KMS-11 (cell line): ENCODE measurements at regions not wholly inside any gene's neighbourhood (a gene's known extent, or its start where the extent isn't known, plus 50 kb on each side); places are given as distances from the start of the nearest gene placed in this dataset.
A peak's percentile ranks its signal among the peaks of the same experiment; 100 is the strongest.

Experiments
- H2AFZ ChIP-seq: fragments of 200-600 bp; sonication (generic); 2 replicates; pipeline ENCODE4 v1.6.1; 2016; ENCODE audit warnings: antibody characterized with exemption, mixed run types, low read depth
- H3K27ac ChIP-seq: fragments of 200-600 bp; sonication (generic); 2 replicates; pipeline ENCODE4 v1.6.1; 2016; ENCODE audit warnings: mild to moderate bottlenecking, mixed run types
- H3K27me3 ChIP-seq: fragments of 200-600 bp; sonication (generic); 2 replicates; pipeline ENCODE4 v1.6.1; 2017; ENCODE audit warnings: mild to moderate bottlenecking, low read depth, mixed run types, moderate library complexity; ENCODE audit not compliant: insufficient read depth
- H3K36me3 ChIP-seq: fragments of 200-600 bp; sonication (generic); 2 replicates; pipeline ENCODE4 v1.6.1; 2017; ENCODE audit warnings: mild to moderate bottlenecking, mixed run types; ENCODE audit not compliant: insufficient read depth
- H3K4me1 ChIP-seq: fragments of 200-600 bp; sonication (generic); 2 replicates; pipeline ENCODE4 v1.6.1; 2016; ENCODE audit warnings: mild to moderate bottlenecking, low read depth, mixed run types; ENCODE audit not compliant: poor library complexity, severe bottlenecking
- H3K4me2 ChIP-seq: fragments of 200-600 bp; sonication (generic); 2 replicates; pipeline ENCODE4 v1.7.0; 2016; ENCODE audit warnings: mild to moderate bottlenecking, mixed run types
- H3K4me3 ChIP-seq: fragments of 200-600 bp; sonication (generic); IDR thresholded peaks from 2 replicates; pipeline ENCODE4 v1.6.1; 2017; ENCODE audit warnings: low read depth, low read length, mixed read lengths; ENCODE audit not compliant: insufficient read depth
- H3K79me2 ChIP-seq: fragments of 200-600 bp; sonication (generic); 2 replicates; pipeline ENCODE4 v1.6.1; 2016; ENCODE audit warnings: low read depth, mixed run types; ENCODE audit not compliant: insufficient read depth
- H3K9ac ChIP-seq: fragments of 200-600 bp; sonication (generic); 2 replicates; pipeline ENCODE4 v1.6.1; 2016; ENCODE audit warnings: mild to moderate bottlenecking, mixed run types
- H4K20me1 ChIP-seq: fragments of 200-600 bp; sonication (generic); 2 replicates; pipeline ENCODE4 v1.6.1; 2016; ENCODE audit warnings: mild to moderate bottlenecking, mixed run types; ENCODE audit not compliant: insufficient read depth
- TF ChIP-seq, protein P1 (sequence below): fragments of 200-600 bp; sonication (generic); conservative IDR thresholded peaks from 2 replicates; pipeline ENCODE4 v1.6.1; 2017; ENCODE audit warnings: low read depth, mild to moderate bottlenecking, antibody characterized with exemption, low read length, moderate library complexity, mixed read lengths

DNA sequence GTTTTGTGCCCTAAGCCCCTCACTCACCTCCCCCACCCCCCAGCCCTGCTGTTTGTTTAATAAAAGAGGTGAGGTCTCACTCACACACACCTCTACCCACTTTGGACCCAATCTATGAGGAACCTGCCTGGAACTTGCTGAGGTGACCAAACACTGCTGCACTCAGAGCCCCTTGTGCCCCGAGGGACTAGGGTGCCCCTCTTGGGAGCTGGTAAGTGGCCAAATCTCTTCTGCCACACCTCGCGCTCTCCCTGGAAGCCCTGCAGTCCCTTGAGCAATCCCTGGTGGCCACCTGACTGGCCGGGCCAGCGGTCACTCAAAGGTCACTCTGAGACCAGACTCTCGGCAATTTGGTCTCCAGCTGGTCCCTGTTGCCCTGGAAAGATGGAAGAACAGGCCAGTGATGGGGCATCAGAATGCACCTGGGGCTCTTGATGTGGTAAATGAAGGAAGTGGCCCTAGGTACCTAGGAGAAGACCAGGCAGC is 157.2 kb downstream of the MED10 start:
- H3K4me2 ChIP-seq = peak overlapping the region; percentile 92
- peak overlapping the region; percentile 62 for H2AFZ ChIP-seq
- H3K9ac ChIP-seq = peak overlapping the region; percentile 76; the same call in 1 of the 2 replicates
- H3K27ac ChIP-seq = peak overlapping the region; percentile 100
- H3K27me3 ChIP-seq = no peaks in the 10 kb centered on the region
- peaks cover 51% of the 10 kb centered on the region for H3K4me1 ChIP-seq
- H3K36me3 ChIP-seq = no peaks in the 10 kb centered on the region
- H3K4me3 ChIP-seq = no peak overlapping the region
- H4K20me1 ChIP-seq = no peaks in the 10 kb centered on the region
- H3K79me2 ChIP-seq = no peaks in the 10 kb centered on the region
- TF ChIP-seq, protein P1, sequence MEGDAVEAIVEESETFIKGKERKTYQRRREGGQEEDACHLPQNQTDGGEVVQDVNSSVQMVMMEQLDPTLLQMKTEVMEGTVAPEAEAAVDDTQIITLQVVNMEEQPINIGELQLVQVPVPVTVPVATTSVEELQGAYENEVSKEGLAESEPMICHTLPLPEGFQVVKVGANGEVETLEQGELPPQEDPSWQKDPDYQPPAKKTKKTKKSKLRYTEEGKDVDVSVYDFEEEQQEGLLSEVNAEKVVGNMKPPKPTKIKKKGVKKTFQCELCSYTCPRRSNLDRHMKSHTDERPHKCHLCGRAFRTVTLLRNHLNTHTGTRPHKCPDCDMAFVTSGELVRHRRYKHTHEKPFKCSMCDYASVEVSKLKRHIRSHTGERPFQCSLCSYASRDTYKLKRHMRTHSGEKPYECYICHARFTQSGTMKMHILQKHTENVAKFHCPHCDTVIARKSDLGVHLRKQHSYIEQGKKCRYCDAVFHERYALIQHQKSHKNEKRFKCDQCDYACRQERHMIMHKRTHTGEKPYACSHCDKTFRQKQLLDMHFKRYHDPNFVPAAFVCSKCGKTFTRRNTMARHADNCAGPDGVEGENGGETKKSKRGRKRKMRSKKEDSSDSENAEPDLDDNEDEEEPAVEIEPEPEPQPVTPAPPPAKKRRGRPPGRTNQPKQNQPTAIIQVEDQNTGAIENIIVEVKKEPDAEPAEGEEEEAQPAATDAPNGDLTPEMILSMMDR = no peak

DNA sequence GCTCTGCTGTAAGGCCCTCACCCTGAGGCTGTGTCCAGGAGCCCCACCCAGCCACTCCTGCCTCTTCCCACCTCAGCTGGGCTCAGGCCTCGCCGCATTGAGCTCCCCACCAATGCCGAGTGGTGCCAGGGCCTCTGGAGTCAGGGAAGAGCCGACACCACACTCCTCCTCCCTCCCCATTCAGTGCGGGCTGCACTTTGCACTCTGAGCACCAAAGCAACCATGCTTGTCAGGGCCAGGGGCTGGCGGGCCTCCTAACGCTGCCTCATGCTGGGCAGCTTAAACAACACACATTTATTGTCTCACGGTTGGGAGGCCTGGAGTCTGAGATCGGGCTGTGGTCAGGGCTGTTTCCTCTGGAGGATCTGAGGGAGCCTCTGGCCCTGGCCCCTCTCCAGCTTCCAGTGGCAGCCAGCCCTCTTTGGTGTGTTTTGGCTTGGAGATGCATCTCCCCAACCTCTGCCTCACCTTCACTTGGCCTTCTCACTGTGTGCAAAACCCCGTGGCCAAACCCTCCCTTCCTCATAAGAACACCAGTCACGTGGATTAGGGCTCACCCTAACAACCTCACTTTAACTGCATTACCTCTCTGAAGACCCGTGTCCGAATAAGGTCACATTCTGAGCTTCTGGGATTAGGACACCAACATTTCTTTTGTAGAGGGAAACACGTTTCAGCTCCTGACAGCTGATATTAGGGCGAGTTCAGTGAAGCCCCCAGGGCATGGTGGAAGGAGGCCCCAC is 157.8 kb downstream of the MED10 start:
- Histone ChIP-seq H3K27me3 (no peaks in the 10 kb centered on the region), H3K4me2 (peak overlapping the region; percentile 92; the same call in 1 of the 2 replicates), H3K9ac (no peak overlapping the region; the same call in 1 of the 2 replicates), H3K79me2 (no peaks in the 10 kb centered on the region), H3K27ac (peak overlapping the region; percentile 100), H3K36me3 (no peaks in the 10 kb centered on the region), H2AFZ (peak overlapping the region; percentile 12; the same call in 1 of the 2 replicates), H3K4me1 (peaks cover 51% of the 10 kb centered on the region), H3K4me3 (no peak overlapping the region), H4K20me1 (no peaks in the 10 kb centered on the region)
- TF ChIP-seq, protein P1 = no peak

DNA sequence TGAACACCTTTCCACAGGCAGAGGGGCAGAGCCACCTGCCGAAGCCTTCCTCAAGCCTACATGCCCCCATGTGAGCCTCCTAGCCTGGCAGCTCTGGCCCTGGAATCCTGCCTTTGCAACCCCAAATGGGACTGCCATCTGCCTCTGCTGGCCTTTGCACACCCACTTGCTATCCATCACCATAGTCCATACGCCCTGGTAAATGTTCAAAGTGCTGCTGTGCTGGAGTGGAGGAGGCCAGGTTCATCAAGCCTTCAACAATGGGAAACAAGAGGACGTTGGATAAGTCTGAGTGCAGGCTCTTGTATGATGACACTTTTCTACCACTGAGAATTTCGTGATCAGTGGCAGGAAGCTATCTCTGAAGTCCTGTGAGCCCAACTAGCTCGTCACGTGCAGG is 159.8 kb downstream of the MED10 start:
- no peaks in the 10 kb centered on the region for H4K20me1 ChIP-seq
- no peaks in the 10 kb centered on the region for H3K27me3 ChIP-seq
- no peaks in the 10 kb centered on the region for H3K36me3 ChIP-seq
- H3K79me2 ChIP-seq = no peaks in the 10 kb centered on the region
- no peak overlapping the region for H3K4me3 ChIP-seq
- no peak overlapping the region for H3K9ac ChIP-seq
- no peak overlapping the region for H2AFZ ChIP-seq
- H3K27ac ChIP-seq = no peak overlapping the region
- H3K4me2 ChIP-seq = no peak overlapping the region
- TF ChIP-seq, protein P1 = no peak
- peaks cover 40% of the 10 kb centered on the region for H3K4me1 ChIP-seq

DNA sequence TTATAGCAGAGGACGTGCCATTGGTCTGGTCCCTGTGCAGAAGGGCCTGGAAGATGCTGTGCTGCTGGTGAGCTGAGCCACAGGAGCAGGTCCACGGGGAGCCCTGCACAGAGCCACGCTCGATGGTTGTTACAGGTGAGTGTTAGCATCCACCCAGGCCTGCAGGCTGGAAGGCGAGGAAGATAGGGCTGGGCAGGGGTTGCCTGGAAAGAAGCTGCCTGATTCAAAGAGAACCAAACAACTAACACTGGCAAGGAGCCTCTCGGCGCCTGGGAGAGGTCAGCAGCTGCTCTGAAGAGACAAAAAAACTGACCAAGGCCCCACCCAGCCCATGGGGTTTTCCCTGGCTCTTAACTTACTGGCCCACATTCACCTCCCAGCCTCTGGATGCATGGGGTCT is 160.2 kb downstream of the MED10 start:
- no peaks in the 10 kb centered on the region for H3K79me2 ChIP-seq
- peaks cover 36% of the 10 kb centered on the region for H3K4me1 ChIP-seq
- no peak overlapping the region for H2AFZ ChIP-seq
- TF ChIP-seq, protein P1 = no peak
- no peaks in the 10 kb centered on the region for H4K20me1 ChIP-seq
- no peaks in the 10 kb centered on the region for H3K27me3 ChIP-seq
- H3K4me3 ChIP-seq = no peak overlapping the region
- H3K4me2 ChIP-seq = no peak overlapping the region
- H3K9ac ChIP-seq = no peak overlapping the region
- no peaks in the 10 kb centered on the region for H3K36me3 ChIP-seq
- H3K27ac ChIP-seq = no peak overlapping the region
